Cardiac muscle cell (in vitro differentiated cells and primary cell): ENCODE measurements at regions not wholly inside any gene's neighbourhood (a gene's known extent, or its start where the extent isn't known, plus 50 kb on each side); places are given as distances from the start of the nearest gene placed in this dataset.

ENCODE experiments used
- DNase-seq, 2 donors: peaks; one replicate each; pipeline versions ENCODE4 v3.0.0 to v3.0.0-alpha.2; 2010 to 2017; ENCODE audit warnings: low read depth in 1 of 2, low spot score in 1 of 2
- H3K27ac ChIP-seq: fragments of 200-600 bp; sonication (generic); 2 replicates; pipeline ENCODE4 v1.5.1; 2016
- H3K27me3 ChIP-seq: fragments of 200-600 bp; sonication (generic); 2 replicates; pipeline ENCODE4 v1.6.0; 2016; ENCODE audit warnings: control low read depth
- H3K36me3 ChIP-seq: fragments of 200-600 bp; sonication (generic); 2 replicates; pipeline ENCODE4 v1.5.1; 2016; ENCODE audit warnings: control low read depth
- H3K4me1 ChIP-seq: fragments of 200-600 bp; sonication (generic); 2 replicates; pipeline ENCODE4 v1.8.1; 2017; ENCODE audit warnings: low read depth, mild to moderate bottlenecking, mixed run types
- H3K4me3 ChIP-seq: fragments of 200-600 bp; sonication (generic); 2 replicates; pipeline ENCODE4 v1.5.1; 2016; ENCODE audit warnings: mild to moderate bottlenecking
- H3K9me3 ChIP-seq: fragments of 200-600 bp; sonication (generic); 2 replicates; pipeline ENCODE4 v1.5.1; 2017; ENCODE audit warnings: low read depth, mild to moderate bottlenecking, control low read depth
- TF ChIP-seq, protein P1 (sequence below): IDR thresholded peaks from 2 replicates; pipeline ENCODE4 v1.5.1; 2012; ENCODE audit warnings: low read depth, mild to moderate bottlenecking, low read length

DNA sequence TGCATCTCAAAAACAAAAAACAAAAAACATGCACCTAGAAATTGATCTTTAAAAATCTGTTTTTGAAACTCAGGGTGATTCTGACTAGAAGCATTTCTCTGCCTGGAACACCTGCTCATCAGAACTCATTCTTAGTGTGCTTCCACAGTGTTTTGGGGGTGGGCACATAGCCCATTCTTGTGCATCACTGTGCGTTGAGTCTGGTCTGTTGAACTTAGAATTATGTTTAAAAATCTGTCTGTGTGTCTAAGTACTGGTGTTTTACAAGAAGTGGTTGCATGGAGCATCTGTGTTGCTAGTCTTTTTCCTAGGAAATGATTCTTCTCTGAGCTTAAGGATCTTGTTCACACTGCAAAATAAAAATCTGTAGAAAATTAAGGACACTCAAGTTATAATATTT lies 264.5 kb downstream of the SOX4 start:
- Histone ChIP-seq H3K9me3 (no peaks in the 10 kb centered on the region), H3K4me3 (no peak overlapping the region), H3K27ac (no peak overlapping the region), H3K27me3 (no peaks in the 10 kb centered on the region), H3K36me3 (no peaks in the 10 kb centered on the region), H3K4me1 (peaks cover 11% of the 10 kb centered on the region)
- TF ChIP-seq, protein P1, sequence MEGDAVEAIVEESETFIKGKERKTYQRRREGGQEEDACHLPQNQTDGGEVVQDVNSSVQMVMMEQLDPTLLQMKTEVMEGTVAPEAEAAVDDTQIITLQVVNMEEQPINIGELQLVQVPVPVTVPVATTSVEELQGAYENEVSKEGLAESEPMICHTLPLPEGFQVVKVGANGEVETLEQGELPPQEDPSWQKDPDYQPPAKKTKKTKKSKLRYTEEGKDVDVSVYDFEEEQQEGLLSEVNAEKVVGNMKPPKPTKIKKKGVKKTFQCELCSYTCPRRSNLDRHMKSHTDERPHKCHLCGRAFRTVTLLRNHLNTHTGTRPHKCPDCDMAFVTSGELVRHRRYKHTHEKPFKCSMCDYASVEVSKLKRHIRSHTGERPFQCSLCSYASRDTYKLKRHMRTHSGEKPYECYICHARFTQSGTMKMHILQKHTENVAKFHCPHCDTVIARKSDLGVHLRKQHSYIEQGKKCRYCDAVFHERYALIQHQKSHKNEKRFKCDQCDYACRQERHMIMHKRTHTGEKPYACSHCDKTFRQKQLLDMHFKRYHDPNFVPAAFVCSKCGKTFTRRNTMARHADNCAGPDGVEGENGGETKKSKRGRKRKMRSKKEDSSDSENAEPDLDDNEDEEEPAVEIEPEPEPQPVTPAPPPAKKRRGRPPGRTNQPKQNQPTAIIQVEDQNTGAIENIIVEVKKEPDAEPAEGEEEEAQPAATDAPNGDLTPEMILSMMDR: no peak
- DNase-seq: no peak

DNA sequence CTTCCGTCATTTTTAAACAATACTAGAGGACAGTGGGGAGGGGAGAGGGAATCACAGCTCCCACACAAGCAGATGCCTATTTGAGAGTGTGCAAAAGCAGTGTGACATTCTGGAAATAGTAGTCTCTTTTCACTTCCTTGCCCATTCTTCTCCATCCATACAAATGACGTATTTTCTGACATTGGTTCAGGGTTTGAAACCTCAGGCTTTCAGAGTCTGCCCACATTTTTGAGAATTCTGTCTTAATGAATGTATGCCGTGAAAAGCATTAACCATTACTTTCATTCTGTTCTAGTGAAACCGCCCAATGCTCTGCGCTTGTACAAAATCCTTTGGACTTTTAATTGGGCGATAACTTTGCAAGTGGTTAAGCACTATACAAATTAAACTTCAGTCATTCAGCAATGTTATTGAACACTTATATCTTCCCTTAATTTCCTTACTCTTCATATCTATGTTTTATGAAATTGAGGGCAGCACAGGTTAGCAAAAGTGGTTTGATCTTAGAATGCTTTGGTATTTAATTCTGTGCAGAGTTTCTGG lies 265.7 kb downstream of the SOX4 start:
- H3K36me3 ChIP-seq: no peaks in the 10 kb centered on the region
- no peaks in the 10 kb centered on the region for H3K27me3 ChIP-seq
- no peaks in the 10 kb centered on the region for H3K9me3 ChIP-seq
- TF ChIP-seq, protein P1: no peak
- no peak overlapping the region for H3K4me3 ChIP-seq
- no peak overlapping the region for H3K27ac ChIP-seq
- DNase-seq: no peak
- H3K4me1 ChIP-seq: no peaks in the 10 kb centered on the region

DNA sequence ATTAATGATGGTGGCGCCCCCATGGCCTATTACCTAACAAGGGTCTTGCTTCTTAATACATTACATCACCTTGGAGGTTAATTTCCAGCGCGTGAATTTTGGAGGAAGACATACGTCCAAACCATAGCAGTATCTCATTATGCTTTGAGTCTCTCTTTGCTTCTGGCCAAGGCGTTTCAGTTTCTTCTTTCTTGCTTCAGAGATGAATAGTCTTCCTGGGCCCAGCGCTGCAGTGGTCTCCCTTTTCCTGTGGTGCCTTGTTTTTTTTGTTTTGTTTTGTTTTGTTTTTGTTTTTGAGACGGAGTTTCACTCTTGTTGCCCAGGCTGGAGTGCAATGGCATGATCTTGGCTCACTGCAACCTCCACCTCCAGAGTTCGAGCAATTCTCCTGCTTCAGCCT lies 268.4 kb downstream of the SOX4 start:
- no peaks in the 10 kb centered on the region for H3K9me3 ChIP-seq
- H3K27ac ChIP-seq: no peak overlapping the region
- H3K36me3 ChIP-seq: no peaks in the 10 kb centered on the region
- DNase-seq: no peak
- no peak overlapping the region for H3K4me3 ChIP-seq
- H3K4me1 ChIP-seq: no peaks in the 10 kb centered on the region
- H3K27me3 ChIP-seq: no peaks in the 10 kb centered on the region
- TF ChIP-seq, protein P1: no peak

DNA sequence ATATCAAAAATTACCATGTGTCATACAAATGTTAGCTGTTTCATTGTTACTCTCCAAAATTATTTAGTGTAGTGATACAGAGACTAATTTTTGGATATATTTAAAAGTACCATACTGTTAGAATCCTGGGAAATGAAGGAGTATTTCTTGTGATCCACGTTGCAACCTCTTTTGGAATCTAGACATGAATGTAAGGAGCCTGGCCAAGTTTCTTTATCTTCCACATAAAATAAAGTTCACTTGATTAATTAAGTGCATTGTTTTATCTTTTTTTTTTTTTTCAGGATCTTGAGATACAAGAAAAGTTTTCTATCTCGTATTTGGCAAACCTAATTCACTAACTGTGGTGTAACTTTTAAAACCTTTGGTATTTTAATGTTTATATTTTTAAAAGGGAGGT lies 270.7 kb downstream of the SOX4 start:
- DNase-seq: no peak
- Histone ChIP-seq H3K27ac (no peak overlapping the region), H3K4me3 (no peak overlapping the region), H3K27me3 (no peaks in the 10 kb centered on the region), H3K4me1 (peaks cover 6% of the 10 kb centered on the region), H3K9me3 (no peaks in the 10 kb centered on the region), H3K36me3 (no peaks in the 10 kb centered on the region)
- TF ChIP-seq, protein P1: no peak

DNA sequence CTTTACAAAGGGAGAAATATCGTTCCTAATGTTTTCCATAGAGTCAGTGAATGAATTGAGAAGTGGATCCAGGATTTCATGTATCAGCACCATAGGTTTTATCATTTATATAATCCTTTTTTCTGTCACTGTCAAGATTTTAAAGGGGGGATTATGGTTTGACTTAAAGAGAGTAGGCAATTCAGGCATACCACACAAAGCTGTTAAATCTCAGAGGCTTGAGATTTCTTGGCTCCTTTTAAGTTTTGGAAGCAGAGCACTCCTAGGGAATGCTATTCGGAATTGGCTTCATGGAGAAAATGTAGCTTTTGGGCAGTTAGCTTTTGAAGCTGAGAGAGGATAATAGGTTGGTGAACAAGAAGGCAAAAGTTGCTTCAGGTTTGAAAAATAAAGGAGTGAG lies 274.7 kb downstream of the SOX4 start:
- Histone ChIP-seq H3K4me3 (no peak overlapping the region), H3K4me1 (peaks cover 14% of the 10 kb centered on the region), H3K36me3 (no peaks in the 10 kb centered on the region), H3K9me3 (no peaks in the 10 kb centered on the region), H3K27me3 (no peaks in the 10 kb centered on the region), H3K27ac (peak overlapping the region; percentile 43)
- DNase-seq: no peak
- TF ChIP-seq, protein P1: no peak
